SK-N-SH treated with all-trans-retinoic acid at 6 μM for 48 hours (cell line): ENCODE measurements at regions not wholly inside any gene's neighbourhood (a gene's known extent, or its start where the extent isn't known, plus 50 kb on each side); places are given as distances from the start of the nearest gene placed in this dataset.

Source experiments
- ATAC-seq: fragments of 200-7000 bp; cut with Tn5 transposase; 3 replicates; pipeline ENCODE4 v1.9.1; 2020; ENCODE audit warnings: mild to moderate bottlenecking, moderate library complexity
- ARNTL ChIP-seq: fragments of 450-650 bp; formaldehyde crosslinking; IDR thresholded peaks from 2 replicates; pipeline ENCODE4 v1.5.0; 2020; ENCODE audit warnings: low read depth, mild to moderate bottlenecking, moderate library complexity, borderline replicate concordance
- CSDC2 ChIP-seq: fragments of 250-450 bp; sonication (Bioruptor Pico); IDR thresholded peaks from 2 replicates; pipeline ENCODE4 v1.5.0; 2020; ENCODE audit warnings: mild to moderate bottlenecking, moderate library complexity
- ESRRG ChIP-seq: fragments of 250-450 bp; sonication (Bioruptor Pico); IDR thresholded peaks from 2 replicates; pipeline ENCODE4 v1.6.1; 2021; ENCODE audit warnings: mild to moderate bottlenecking
- ISL1 ChIP-seq: fragments of 250-450 bp; sonication (Bioruptor Pico); IDR thresholded peaks from 2 replicates; pipeline ENCODE4 v2.1.2; 2022; ENCODE audit warnings: mild to moderate bottlenecking, moderate library complexity
- OSR1 ChIP-seq: fragments of 250-450 bp; sonication (Bioruptor Pico); IDR thresholded peaks from 2 replicates; pipeline ENCODE4 v1.8.0; 2022; ENCODE audit warnings: moderate library complexity, mild to moderate bottlenecking, inconsistent platforms
- PPARA ChIP-seq: fragments of 250-450 bp; sonication (Bioruptor Pico); IDR thresholded peaks from 2 replicates; pipeline ENCODE4 v1.5.0; 2020; ENCODE audit warnings: mild to moderate bottlenecking, borderline replicate concordance
- RARB ChIP-seq: fragments of 250-450 bp; sonication (Bioruptor Pico); IDR thresholded peaks from 2 replicates; pipeline ENCODE4 v1.8.0; 2021; ENCODE audit warnings: mild to moderate bottlenecking, moderate library complexity
- SNAI2 ChIP-seq: fragments of 250-450 bp; sonication (Bioruptor Pico); IDR thresholded peaks from 2 replicates; pipeline ENCODE4 v1.5.0; 2020; ENCODE audit warnings: mild to moderate bottlenecking, moderate library complexity
- TCF4 ChIP-seq: fragments of 250-450 bp; sonication (Bioruptor Pico); IDR thresholded peaks from 2 replicates; pipeline ENCODE4 v1.8.0; 2021; ENCODE audit warnings: mild to moderate bottlenecking, moderate library complexity, borderline replicate concordance
- TOX ChIP-seq: fragments of 250-450 bp; sonication (Bioruptor Pico); IDR thresholded peaks from 2 replicates; pipeline ENCODE4 v1.8.0; 2021; ENCODE audit warnings: mild to moderate bottlenecking, moderate library complexity, borderline replicate concordance
- ZC3H10 ChIP-seq: fragments of 250-450 bp; sonication (Bioruptor Pico); IDR thresholded peaks from 2 replicates; pipeline ENCODE4 v1.5.1; 2021; ENCODE audit warnings: mild to moderate bottlenecking, moderate library complexity
- ZFP3 ChIP-seq: fragments of 250-450 bp; sonication (Bioruptor Pico); IDR thresholded peaks from 2 replicates; pipeline ENCODE4 v1.5.0; 2020; ENCODE audit warnings: mild to moderate bottlenecking, moderate library complexity
- ZFP30 ChIP-seq: fragments of 450-650 bp; formaldehyde crosslinking; IDR thresholded peaks from 2 replicates; pipeline ENCODE4 v1.5.0; 2022; ENCODE audit warnings: mild to moderate bottlenecking, moderate library complexity
- ZNF565 ChIP-seq: fragments of 450-650 bp; formaldehyde crosslinking; conservative IDR thresholded peaks from 2 replicates; pipeline ENCODE4 v1.5.0; 2020; ENCODE audit warnings: low read depth, mild to moderate bottlenecking, moderate library complexity
- ZNF70 ChIP-seq: fragments of 450-650 bp; formaldehyde crosslinking; IDR thresholded peaks from 2 replicates; pipeline ENCODE4 v1.5.0; 2020; ENCODE audit warnings: mild to moderate bottlenecking, moderate library complexity
- ZNF8 ChIP-seq: fragments of 450-650 bp; formaldehyde crosslinking; IDR thresholded peaks from 2 replicates; pipeline ENCODE4 v1.5.0; 2020; ENCODE audit warnings: mild to moderate bottlenecking, moderate library complexity
- TF ChIP-seq, protein P1 (sequence below): fragments of 250-450 bp; sonication (Bioruptor Pico); IDR thresholded peaks from 2 replicates; pipeline ENCODE4 v1.5.1; 2020; ENCODE audit warnings: low read depth, mild to moderate bottlenecking, moderate library complexity
- TF ChIP-seq, protein P2 (sequence below): fragments of 250-450 bp; sonication (Bioruptor Pico); IDR thresholded peaks from 2 replicates; pipeline ENCODE4 v1.8.0; 2021; ENCODE audit warnings: low read depth, mild to moderate bottlenecking, moderate library complexity, borderline replicate concordance
- TF ChIP-seq, protein P3 (sequence below): fragments of 250-450 bp; sonication (Bioruptor Pico); IDR thresholded peaks from 2 replicates; pipeline ENCODE4 v1.8.0; 2020; ENCODE audit warnings: mild to moderate bottlenecking, moderate library complexity, borderline replicate concordance
- TF ChIP-seq, protein P4 (sequence below): fragments of 250-450 bp; sonication (Bioruptor Pico); IDR thresholded peaks from 2 replicates; pipeline ENCODE4 v1.5.1; 2021; ENCODE audit warnings: mild to moderate bottlenecking, moderate library complexity
- TF ChIP-seq, protein P5 (sequence below): fragments of 250-450 bp; sonication (Bioruptor Pico); IDR thresholded peaks from 2 replicates; pipeline ENCODE4 v1.5.0; 2020; ENCODE audit warnings: mild to moderate bottlenecking, moderate library complexity

DNA sequence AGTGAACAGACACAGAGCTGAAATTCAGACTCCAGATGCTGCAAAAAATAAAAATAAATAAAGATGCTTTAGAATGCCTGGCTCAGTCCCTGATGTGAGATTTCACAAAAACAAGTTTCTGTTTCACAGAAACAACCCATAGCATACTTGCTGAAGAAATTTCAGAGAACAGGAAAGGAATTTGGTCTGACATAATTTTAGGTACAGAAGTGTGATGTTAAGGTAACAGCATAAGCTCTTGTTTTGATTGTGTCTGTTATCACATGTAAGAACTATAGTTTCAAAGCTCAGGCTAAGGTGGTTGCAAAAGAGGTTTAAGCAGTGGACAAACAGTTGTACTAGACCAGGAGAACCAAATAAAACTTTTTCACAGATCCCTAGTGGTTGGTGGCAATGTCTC, 152.1 kb downstream of the PTGER3 start:
- TF ChIP-seq TOX (CRISPR knock-in tag) (no peak), OSR1 (CRISPR knock-in tag) (no peak), SNAI2 (CRISPR knock-in tag) (no peak), CSDC2 (CRISPR knock-in tag) (no peak), ESRRG (CRISPR knock-in tag) (no peak), ZNF70 (no peak), RARB (CRISPR knock-in tag) (no peak), ZNF8 (CRISPR knock-in tag) (no peak), ISL1 (no peak), ZC3H10 (CRISPR knock-in tag) (no peak), PPARA (no peak), TCF4 (CRISPR knock-in tag) (no peak), ZNF565 (no peak)
- TF ChIP-seq, protein P1, sequence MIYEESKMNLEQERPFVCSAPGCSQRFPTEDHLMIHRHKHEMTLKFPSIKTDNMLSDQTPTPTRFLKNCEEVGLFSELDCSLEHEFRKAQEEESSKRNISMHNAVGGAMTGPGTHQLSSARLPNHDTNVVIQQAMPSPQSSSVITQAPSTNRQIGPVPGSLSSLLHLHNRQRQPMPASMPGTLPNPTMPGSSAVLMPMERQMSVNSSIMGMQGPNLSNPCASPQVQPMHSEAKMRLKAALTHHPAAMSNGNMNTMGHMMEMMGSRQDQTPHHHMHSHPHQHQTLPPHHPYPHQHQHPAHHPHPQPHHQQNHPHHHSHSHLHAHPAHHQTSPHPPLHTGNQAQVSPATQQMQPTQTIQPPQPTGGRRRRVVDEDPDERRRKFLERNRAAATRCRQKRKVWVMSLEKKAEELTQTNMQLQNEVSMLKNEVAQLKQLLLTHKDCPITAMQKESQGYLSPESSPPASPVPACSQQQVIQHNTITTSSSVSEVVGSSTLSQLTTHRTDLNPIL (CRISPR knock-in tag): no peak
- TF ChIP-seq, protein P2, sequence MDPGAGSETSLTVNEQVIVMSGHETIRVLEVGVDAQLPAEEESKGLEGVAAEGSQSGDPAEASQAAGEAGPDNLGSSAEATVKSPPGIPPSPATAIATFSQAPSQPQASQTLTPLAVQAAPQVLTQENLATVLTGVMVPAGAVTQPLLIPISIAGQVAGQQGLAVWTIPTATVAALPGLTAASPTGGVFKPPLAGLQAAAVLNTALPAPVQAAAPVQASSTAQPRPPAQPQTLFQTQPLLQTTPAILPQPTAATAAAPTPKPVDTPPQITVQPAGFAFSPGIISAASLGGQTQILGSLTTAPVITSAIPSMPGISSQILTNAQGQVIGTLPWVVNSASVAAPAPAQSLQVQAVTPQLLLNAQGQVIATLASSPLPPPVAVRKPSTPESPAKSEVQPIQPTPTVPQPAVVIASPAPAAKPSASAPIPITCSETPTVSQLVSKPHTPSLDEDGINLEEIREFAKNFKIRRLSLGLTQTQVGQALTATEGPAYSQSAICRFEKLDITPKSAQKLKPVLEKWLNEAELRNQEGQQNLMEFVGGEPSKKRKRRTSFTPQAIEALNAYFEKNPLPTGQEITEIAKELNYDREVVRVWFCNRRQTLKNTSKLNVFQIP (CRISPR knock-in tag): no peak
- TF ChIP-seq, protein P3, sequence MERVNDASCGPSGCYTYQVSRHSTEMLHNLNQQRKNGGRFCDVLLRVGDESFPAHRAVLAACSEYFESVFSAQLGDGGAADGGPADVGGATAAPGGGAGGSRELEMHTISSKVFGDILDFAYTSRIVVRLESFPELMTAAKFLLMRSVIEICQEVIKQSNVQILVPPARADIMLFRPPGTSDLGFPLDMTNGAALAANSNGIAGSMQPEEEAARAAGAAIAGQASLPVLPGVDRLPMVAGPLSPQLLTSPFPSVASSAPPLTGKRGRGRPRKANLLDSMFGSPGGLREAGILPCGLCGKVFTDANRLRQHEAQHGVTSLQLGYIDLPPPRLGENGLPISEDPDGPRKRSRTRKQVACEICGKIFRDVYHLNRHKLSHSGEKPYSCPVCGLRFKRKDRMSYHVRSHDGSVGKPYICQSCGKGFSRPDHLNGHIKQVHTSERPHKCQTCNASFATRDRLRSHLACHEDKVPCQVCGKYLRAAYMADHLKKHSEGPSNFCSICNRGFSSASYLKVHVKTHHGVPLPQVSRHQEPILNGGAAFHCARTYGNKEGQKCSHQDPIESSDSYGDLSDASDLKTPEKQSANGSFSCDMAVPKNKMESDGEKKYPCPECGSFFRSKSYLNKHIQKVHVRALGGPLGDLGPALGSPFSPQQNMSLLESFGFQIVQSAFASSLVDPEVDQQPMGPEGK: no peak
- no peak for ATAC-seq

DNA sequence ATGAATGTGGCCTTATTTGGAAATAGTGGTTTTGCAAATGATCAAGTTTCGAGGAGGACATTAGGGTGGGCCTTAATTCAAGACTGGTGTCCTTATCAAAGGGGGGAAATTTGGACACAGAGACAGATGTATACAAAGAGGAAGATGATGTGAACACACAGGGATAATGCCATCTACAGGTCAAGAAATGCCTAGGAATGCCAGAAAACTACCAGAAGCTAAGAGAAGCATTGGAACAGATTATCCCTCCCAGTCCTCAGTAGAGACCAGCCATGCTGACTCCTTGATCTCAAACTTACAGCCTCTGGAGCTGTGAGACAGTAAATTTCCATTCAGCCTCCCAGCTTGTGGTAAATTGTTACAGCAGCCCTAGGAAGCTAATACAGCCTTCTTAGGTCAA, 151.4 kb downstream of the PTGER3 start:
- peak; percentile 69; the same call in 2 of the 3 replicates for ATAC-seq
- TF ChIP-seq ZC3H10 (CRISPR knock-in tag): no peak
- no peak for TF ChIP-seq ARNTL
- no peak for TF ChIP-seq SNAI2 (CRISPR knock-in tag)
- TF ChIP-seq, protein P3: no peak
- TF ChIP-seq ZFP30 (CRISPR knock-in tag): no peak
- no peak for TF ChIP-seq ZFP3 (CRISPR knock-in tag)
- TF ChIP-seq TOX (CRISPR knock-in tag): no peak
- no peak for TF ChIP-seq PPARA
- TF ChIP-seq CSDC2 (CRISPR knock-in tag): no peak
- TF ChIP-seq, protein P1 (CRISPR knock-in tag): no peak
- no peak for TF ChIP-seq ZNF8 (CRISPR knock-in tag)
- TF ChIP-seq, protein P4, sequence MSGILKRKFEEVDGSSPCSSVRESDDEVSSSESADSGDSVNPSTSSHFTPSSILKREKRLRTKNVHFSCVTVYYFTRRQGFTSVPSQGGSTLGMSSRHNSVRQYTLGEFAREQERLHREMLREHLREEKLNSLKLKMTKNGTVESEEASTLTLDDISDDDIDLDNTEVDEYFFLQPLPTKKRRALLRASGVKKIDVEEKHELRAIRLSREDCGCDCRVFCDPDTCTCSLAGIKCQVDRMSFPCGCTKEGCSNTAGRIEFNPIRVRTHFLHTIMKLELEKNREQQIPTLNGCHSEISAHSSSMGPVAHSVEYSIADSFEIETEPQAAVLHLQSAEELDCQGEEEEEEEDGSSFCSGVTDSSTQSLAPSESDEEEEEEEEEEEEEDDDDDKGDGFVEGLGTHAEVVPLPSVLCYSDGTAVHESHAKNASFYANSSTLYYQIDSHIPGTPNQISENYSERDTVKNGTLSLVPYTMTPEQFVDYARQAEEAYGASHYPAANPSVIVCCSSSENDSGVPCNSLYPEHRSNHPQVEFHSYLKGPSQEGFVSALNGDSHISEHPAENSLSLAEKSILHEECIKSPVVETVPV: no peak
- no peak for TF ChIP-seq ZNF565
- TF ChIP-seq ISL1: no peak

DNA sequence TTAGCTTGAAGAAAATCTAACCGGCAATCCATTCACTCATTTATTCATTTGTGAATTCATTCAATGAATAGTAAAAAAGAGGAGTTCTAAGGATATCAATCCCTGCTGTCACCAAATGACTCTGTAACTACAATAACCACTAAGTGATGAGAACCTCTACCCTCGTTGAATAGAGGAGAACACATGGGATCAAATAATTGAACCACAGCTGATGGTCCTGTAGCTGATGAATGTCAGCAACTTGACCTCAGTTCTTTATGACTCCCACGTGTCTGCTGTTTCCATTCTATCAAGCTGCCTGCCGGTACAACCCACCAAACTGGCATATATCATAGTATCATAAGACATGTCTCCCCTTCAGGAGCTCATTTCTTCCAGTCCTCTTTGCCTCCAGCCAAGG, 150.3 kb downstream of the PTGER3 start:
- ATAC-seq: no peak
- TF ChIP-seq ZNF565 (no peak), TCF4 (CRISPR knock-in tag) (no peak), ESRRG (CRISPR knock-in tag) (no peak), TOX (CRISPR knock-in tag) (no peak), RARB (CRISPR knock-in tag) (no peak), OSR1 (CRISPR knock-in tag) (no peak), SNAI2 (CRISPR knock-in tag) (no peak), ZFP3 (CRISPR knock-in tag) (no peak), CSDC2 (CRISPR knock-in tag) (no peak)
- TF ChIP-seq, protein P4: no peak
- TF ChIP-seq, protein P5, sequence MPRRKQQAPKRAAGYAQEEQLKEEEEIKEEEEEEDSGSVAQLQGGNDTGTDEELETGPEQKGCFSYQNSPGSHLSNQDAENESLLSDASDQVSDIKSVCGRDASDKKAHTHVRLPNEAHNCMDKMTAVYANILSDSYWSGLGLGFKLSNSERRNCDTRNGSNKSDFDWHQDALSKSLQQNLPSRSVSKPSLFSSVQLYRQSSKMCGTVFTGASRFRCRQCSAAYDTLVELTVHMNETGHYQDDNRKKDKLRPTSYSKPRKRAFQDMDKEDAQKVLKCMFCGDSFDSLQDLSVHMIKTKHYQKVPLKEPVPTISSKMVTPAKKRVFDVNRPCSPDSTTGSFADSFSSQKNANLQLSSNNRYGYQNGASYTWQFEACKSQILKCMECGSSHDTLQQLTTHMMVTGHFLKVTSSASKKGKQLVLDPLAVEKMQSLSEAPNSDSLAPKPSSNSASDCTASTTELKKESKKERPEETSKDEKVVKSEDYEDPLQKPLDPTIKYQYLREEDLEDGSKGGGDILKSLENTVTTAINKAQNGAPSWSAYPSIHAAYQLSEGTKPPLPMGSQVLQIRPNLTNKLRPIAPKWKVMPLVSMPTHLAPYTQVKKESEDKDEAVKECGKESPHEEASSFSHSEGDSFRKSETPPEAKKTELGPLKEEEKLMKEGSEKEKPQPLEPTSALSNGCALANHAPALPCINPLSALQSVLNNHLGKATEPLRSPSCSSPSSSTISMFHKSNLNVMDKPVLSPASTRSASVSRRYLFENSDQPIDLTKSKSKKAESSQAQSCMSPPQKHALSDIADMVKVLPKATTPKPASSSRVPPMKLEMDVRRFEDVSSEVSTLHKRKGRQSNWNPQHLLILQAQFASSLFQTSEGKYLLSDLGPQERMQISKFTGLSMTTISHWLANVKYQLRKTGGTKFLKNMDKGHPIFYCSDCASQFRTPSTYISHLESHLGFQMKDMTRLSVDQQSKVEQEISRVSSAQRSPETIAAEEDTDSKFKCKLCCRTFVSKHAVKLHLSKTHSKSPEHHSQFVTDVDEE (CRISPR knock-in tag): no peak
- TF ChIP-seq, protein P3: no peak
